ENCODE measurements at regions not wholly inside any gene's neighbourhood (a gene's known extent, or its start where the extent isn't known, plus 50 kb on each side); places are given as distances from the start of the nearest gene placed in this dataset.

- H3K4me2 ChIP-seq: no peak overlapping the region
- no peak for ATAC-seq
- POLR2A ChIA-PET: no interaction called here
These were observed 271.9 kb downstream of the PABPC4L start for GRCh38 chr4:133929531-133930239.

More at GRCh38 chr4:133929531-133930239, 271.9 kb downstream of the PABPC4L start:
- DNase-seq (ENCODE audit: low read depth in 1 of 2, low spot score in 1 of 2) (no peak), FAIRE-seq (no peak)
- TF ChIP-seq ZFP36 (IDR thresholded peaks at IDR 0.05; ENCODE audit: borderline replicate concordance, partially characterized antibody): no peak
- no peak for TF ChIP-seq CTCF (IDR thresholded peaks at IDR 0.05)
- no peak for TF ChIP-seq TP53 (CRISPR knock-in tag; IDR thresholded peaks at IDR 0.05)
- no peak for TF ChIP-seq ZSCAN20 (CRISPR knock-in tag; IDR thresholded peaks at IDR 0.05)
- TF ChIP-seq PBX3 (IDR thresholded peaks at IDR 0.05): no peak
- TF ChIP-seq MAZ (IDR thresholded peaks at IDR 0.05; ENCODE audit: borderline replicate concordance, low read depth, low read length): no peak
- TF ChIP-seq USF2 (IDR thresholded peaks at IDR 0.05): no peak
- TF ChIP-seq NR3C1 (IDR thresholded peaks at IDR 0.05): no peak
- TF ChIP-seq POLR2A (IDR thresholded peaks at IDR 0.05; ENCODE audit: low read length): no peak
- no peak for TF ChIP-seq EHMT2 (IDR thresholded peaks at IDR 0.05; ENCODE audit: low read depth)
- no peak for TF ChIP-seq RNF2 (IDR thresholded peaks at IDR 0.05; ENCODE audit: borderline replicate concordance, low read depth)
- no peak for TF ChIP-seq ELK1 (IDR thresholded peaks at IDR 0.05; ENCODE audit: low read depth, low read length)
- no peak for TF ChIP-seq MAX (IDR thresholded peaks at IDR 0.05)
- no peak for TF ChIP-seq FOXS1 (CRISPR knock-in tag; IDR thresholded peaks at IDR 0.05)
- TF ChIP-seq SMC3 (IDR thresholded peaks at IDR 0.05): no peak
- no peak for TF ChIP-seq HEYL (CRISPR knock-in tag; IDR thresholded peaks at IDR 0.05)
- no peak for TF ChIP-seq HOXB13 (CRISPR knock-in tag; IDR thresholded peaks at IDR 0.05; ENCODE audit: low read depth)
- TF ChIP-seq MAFK (IDR thresholded peaks at IDR 0.05; ENCODE audit: partially characterized antibody): no peak
- TF ChIP-seq CEBPB (IDR thresholded peaks at IDR 0.05): no peak
- no peaks in the 10 kb centered on the region for H3K9me3 ChIP-seq
- CTCF ChIA-PET: no interaction called here
- H3K4me1 ChIP-seq: no peaks in the 10 kb centered on the region
- no peak overlapping the region for H3K27ac ChIP-seq
- 47% methylated on average over 1 of the region's 1 CpG for WGBS (ENCODE audit: missing lambda C conversion rate)
- no peak overlapping the region for H3K4me3 ChIP-seq

Data from A549 (cell line).